ENCODE measurements at regions not wholly inside any gene's neighbourhood (a gene's known extent, or its start where the extent isn't known, plus 50 kb on each side); places are given as distances from the start of the nearest gene placed in this dataset.
"Not testable (repeated sequence)": the region's sequence is repeated elsewhere in the genome, so short reads cannot be mapped to it uniquely, and the experiment has no call there.

- Histone ChIP-seq H3K9me3 (replicated peaks) (peaks cover 1% of the 10 kb centered on the region), H3K36me3 (no peaks in the 10 kb centered on the region), H3K27me3 (ENCODE audit: low read depth) (peaks cover 21% of the 10 kb centered on the region), H3K27ac (replicated peaks) (no peak overlapping the region), H3K4me1 (no peaks in the 10 kb centered on the region), H3K4me3 (no peak overlapping the region)
- DNase-seq = no peak
- intact Hi-C loops (cut with micrococcal nuclease) = no loop called here
- TF ChIP-seq CTCF (IDR thresholded peaks at IDR 0.05; ENCODE audit: borderline replicate concordance) = no peak
These were observed 219.1 kb upstream of the TRPC7 start for GRCh38 chr5:136584474-136584873.

GRCh38 chr5:136579238-136579637, 213.9 kb upstream of the TRPC7 start:
- TF ChIP-seq CTCF (IDR thresholded peaks at IDR 0.05; ENCODE audit: borderline replicate concordance) = no peak
- H3K4me3 ChIP-seq = no peak overlapping the region
- H3K4me1 ChIP-seq = no peaks in the 10 kb centered on the region
- no peak for DNase-seq
- intact Hi-C loops (cut with micrococcal nuclease) = no loop called here
- H3K9me3 ChIP-seq (replicated peaks) = no peaks in the 10 kb centered on the region
- H3K27me3 ChIP-seq (ENCODE audit: low read depth) = peaks cover 37% of the 10 kb centered on the region
- H3K27ac ChIP-seq (replicated peaks) = no peak overlapping the region
- no peaks in the 10 kb centered on the region for H3K36me3 ChIP-seq

- DNase-seq; intact Hi-C loops (cut with micrococcal nuclease); H3K9me3 ChIP-seq (replicated peaks); H3K4me1 ChIP-seq; H3K4me3 ChIP-seq; H3K36me3 ChIP-seq; H3K27ac ChIP-seq (replicated peaks); H3K27me3 ChIP-seq (ENCODE audit: low read depth): not testable (repeated sequence)
These were observed 204.5 kb upstream of the TRPC7 start for GRCh38 chr5:136569875-136570274.

- H3K27ac ChIP-seq (replicated peaks); intact Hi-C loops (cut with micrococcal nuclease); H3K4me1 ChIP-seq; H3K4me3 ChIP-seq; H3K36me3 ChIP-seq; H3K9me3 ChIP-seq (replicated peaks); DNase-seq: not testable (repeated sequence)
- H3K27me3 ChIP-seq (ENCODE audit: low read depth) = peaks cover 27% of the 10 kb centered on the region
These were observed 200.1 kb upstream of the TRPC7 start for GRCh38 chr5:136565457-136565856.

GRCh38 chr5:136565050-136565449, 199.7 kb upstream of the TRPC7 start:
- H3K9me3 ChIP-seq (replicated peaks); H3K4me1 ChIP-seq; DNase-seq; intact Hi-C loops (cut with micrococcal nuclease); H3K27ac ChIP-seq (replicated peaks); H3K36me3 ChIP-seq; H3K4me3 ChIP-seq: not testable (repeated sequence)
- H3K27me3 ChIP-seq (ENCODE audit: low read depth) = peaks cover 27% of the 10 kb centered on the region

- H3K36me3 ChIP-seq; H3K9me3 ChIP-seq (replicated peaks); H3K27ac ChIP-seq (replicated peaks); DNase-seq; H3K4me3 ChIP-seq; intact Hi-C loops (cut with micrococcal nuclease); H3K4me1 ChIP-seq: not testable (repeated sequence)
- peaks cover 27% of the 10 kb centered on the region for H3K27me3 ChIP-seq (ENCODE audit: low read depth)
These were observed 199.1 kb upstream of the TRPC7 start for GRCh38 chr5:136564431-136564830.

- intact Hi-C loops (cut with micrococcal nuclease) = no loop called here
- no peak for DNase-seq
- Histone ChIP-seq H3K4me3 (no peak overlapping the region), H3K27ac (replicated peaks) (no peak overlapping the region), H3K27me3 (ENCODE audit: low read depth) (peaks cover 36% of the 10 kb centered on the region), H3K4me1 (no peaks in the 10 kb centered on the region), H3K36me3 (no peaks in the 10 kb centered on the region), H3K9me3 (replicated peaks) (peaks cover 6% of the 10 kb centered on the region)
- no peak for TF ChIP-seq CTCF (IDR thresholded peaks at IDR 0.05; ENCODE audit: borderline replicate concordance)
These were observed 198.1 kb upstream of the TRPC7 start for GRCh38 chr5:136563489-136563888.

GRCh38 chr5:136560126-136560525, 194.8 kb upstream of the TRPC7 start:
- TF ChIP-seq CTCF (IDR thresholded peaks at IDR 0.05; ENCODE audit: borderline replicate concordance) = no peak
- Histone ChIP-seq H3K4me3 (no peak overlapping the region), H3K27ac (replicated peaks) (no peak overlapping the region), H3K9me3 (replicated peaks) (peaks cover 18% of the 10 kb centered on the region), H3K4me1 (no peaks in the 10 kb centered on the region), H3K36me3 (no peaks in the 10 kb centered on the region), H3K27me3 (ENCODE audit: low read depth) (peaks cover 40% of the 10 kb centered on the region)
- no peak for DNase-seq
- intact Hi-C loops (cut with micrococcal nuclease) = no loop called here
